ENCODE measurements at regions not wholly inside any gene's neighbourhood (a gene's known extent, or its start where the extent isn't known, plus 50 kb on each side); places are given as distances from the start of the nearest gene placed in this dataset.
"Not testable (repeated sequence)": the region's sequence is repeated elsewhere in the genome, so short reads cannot be mapped to it uniquely, and the experiment has no call there.

DNA sequence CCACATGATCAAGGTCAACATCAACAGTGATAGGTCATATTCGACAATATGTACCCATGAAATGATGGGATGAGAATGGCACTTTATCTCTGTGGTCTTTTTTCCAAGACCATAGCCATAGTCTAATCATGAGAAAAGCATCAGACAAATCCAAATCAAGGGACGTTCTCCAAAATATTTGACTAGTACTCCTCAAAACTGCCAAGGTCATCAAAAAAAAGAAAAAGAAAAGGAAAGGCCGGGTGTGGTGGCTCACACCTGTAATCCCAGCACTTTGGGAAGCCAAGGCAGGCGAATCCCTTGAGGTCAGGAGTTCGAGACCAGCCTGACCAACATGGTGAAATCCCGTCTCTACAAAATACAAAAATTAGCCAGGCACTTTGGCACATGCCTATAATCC lies 318.3 kb downstream of the TAFA4 start:
- Histone ChIP-seq H3K4me3 (no peak overlapping the region), H3K9ac (ENCODE audit: insufficient read length) (no peak overlapping the region), H3K9me3 (ENCODE audit: low read depth, low read length) (no peaks in the 10 kb centered on the region), H3K27ac (no peak overlapping the region), H3K36me3 (ENCODE audit: insufficient read depth, low read length) (no peaks in the 10 kb centered on the region)
- TF ChIP-seq POLR2AphosphoS5 (IDR thresholded peaks at IDR 0.05; ENCODE audit: borderline replicate concordance, low read depth, low read length) (no peak), EZH2 (IDR thresholded peaks at IDR 0.05) (no peak), FOXP2 (optimal IDR thresholded peaks at IDR 0.05; ENCODE audit: control extremely low read depth, extremely low read length, insufficient read depth) (no peak)
- no peak for DNase-seq (ENCODE audit: low read depth, low spot score)

GRCh38 chr3:68571321-68571720 lies 361.0 kb downstream of the TAFA4 start:
- H3K4me3 ChIP-seq, result no peak overlapping the region
- no peak for DNase-seq (ENCODE audit: low read depth, low spot score)
- TF ChIP-seq FOXP2 (optimal IDR thresholded peaks at IDR 0.05; ENCODE audit: control extremely low read depth, extremely low read length, insufficient read depth) (no peak), POLR2AphosphoS5 (IDR thresholded peaks at IDR 0.05; ENCODE audit: borderline replicate concordance, low read depth, low read length) (no peak), EZH2 (IDR thresholded peaks at IDR 0.05) (no peak)

DNA sequence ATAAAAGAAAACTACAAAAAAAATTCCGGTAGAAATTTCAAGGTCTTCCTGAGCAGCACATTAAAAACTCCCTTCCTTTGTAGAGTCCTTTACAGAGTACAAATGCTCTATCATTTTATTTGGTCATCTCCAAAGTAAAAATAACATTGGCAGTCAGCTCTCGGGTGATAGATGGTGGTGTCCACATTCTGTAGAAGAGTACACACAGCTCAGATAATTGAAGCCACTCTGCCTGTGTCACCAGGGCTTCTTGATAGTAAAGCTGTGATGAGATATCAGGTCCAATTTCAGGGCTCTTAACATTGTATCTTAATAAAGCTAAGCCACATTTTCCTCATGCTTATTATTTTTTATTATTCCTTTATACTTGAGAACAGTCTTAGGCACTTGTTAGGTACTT lies 371.6 kb downstream of the TAFA4 start:
- no peaks in the 10 kb centered on the region for H3K36me3 ChIP-seq (ENCODE audit: insufficient read depth, low read length)
- no peak overlapping the region for H3K4me3 ChIP-seq
- no peak overlapping the region for H3K27ac ChIP-seq
- H3K9me3 ChIP-seq (ENCODE audit: low read depth, low read length), result no peaks in the 10 kb centered on the region
- TF ChIP-seq POLR2AphosphoS5 (IDR thresholded peaks at IDR 0.05; ENCODE audit: borderline replicate concordance, low read depth, low read length) (no peak), EZH2 (IDR thresholded peaks at IDR 0.05) (no peak), FOXP2 (optimal IDR thresholded peaks at IDR 0.05; ENCODE audit: control extremely low read depth, extremely low read length, insufficient read depth) (no peak)
- DNase-seq (ENCODE audit: low read depth, low spot score), result no peak
- no peak overlapping the region for H3K9ac ChIP-seq (ENCODE audit: insufficient read length)

More at GRCh38 chr3:68571321-68571720, 361.0 kb downstream of the TAFA4 start:
- Histone ChIP-seq H3K9me3 (ENCODE audit: low read depth, low read length) (no peaks in the 10 kb centered on the region), H3K9ac (ENCODE audit: insufficient read length) (no peak overlapping the region), H3K36me3 (ENCODE audit: insufficient read depth, low read length) (no peaks in the 10 kb centered on the region), H3K27ac (no peak overlapping the region)

DNA sequence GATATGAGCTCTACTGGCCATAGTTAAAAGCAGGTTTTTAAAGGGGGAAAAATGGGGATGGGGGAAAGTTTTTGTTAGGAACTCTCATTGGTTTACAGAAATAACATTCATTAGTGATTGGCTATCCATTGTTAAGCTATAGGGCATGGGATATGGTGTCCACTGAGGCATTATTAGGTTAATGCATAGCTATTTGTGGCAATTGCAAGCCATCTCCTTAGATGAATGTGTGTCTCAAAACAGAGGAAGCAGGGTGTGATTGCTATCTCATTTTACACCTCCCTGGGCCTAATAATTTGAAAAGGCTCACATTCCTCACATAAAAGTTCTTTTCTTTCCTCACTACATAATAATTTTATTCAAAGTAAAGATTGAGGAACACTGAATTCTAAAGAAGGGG lies 396.6 kb downstream of the TAFA4 start:
- no peak for DNase-seq (ENCODE audit: low read depth, low spot score)
- H3K27ac ChIP-seq, result no peak overlapping the region

DNA sequence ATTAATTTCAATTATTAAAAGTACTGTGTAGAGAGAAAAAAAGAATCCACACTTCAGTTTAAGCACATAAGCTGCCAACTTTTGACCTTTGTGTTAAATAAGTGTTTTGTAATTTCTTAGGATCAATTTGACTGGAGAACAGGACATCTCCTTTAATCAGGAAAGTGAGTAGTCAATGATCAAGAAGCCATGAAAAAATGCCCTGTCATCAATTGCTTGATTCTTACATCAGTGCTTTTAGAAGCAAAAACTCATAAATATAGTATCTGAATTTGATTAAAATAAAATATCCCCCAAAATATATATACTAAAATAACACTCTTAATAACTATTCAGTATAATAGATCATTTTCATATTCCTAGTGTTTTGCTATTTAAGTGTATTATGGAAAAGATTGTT lies 409.0 kb downstream of the TAFA4 start:
- no peak overlapping the region for H3K4me3 ChIP-seq
- H3K27ac ChIP-seq, result no peak overlapping the region
- H3K9ac ChIP-seq (ENCODE audit: insufficient read length), result no peak overlapping the region
- no peak for DNase-seq (ENCODE audit: low read depth, low spot score)
- TF ChIP-seq FOXP2 (optimal IDR thresholded peaks at IDR 0.05; ENCODE audit: control extremely low read depth, extremely low read length, insufficient read depth), result no peak
- no peak for TF ChIP-seq POLR2AphosphoS5 (IDR thresholded peaks at IDR 0.05; ENCODE audit: borderline replicate concordance, low read depth, low read length)
- TF ChIP-seq EZH2 (IDR thresholded peaks at IDR 0.05), result no peak
- no peaks in the 10 kb centered on the region for H3K36me3 ChIP-seq (ENCODE audit: insufficient read depth, low read length)
- H3K9me3 ChIP-seq (ENCODE audit: low read depth, low read length), result no peaks in the 10 kb centered on the region

More for the DNA sequence above, 396.6 kb downstream of the TAFA4 start:
- TF ChIP-seq EZH2 (IDR thresholded peaks at IDR 0.05) (no peak), FOXP2 (optimal IDR thresholded peaks at IDR 0.05; ENCODE audit: control extremely low read depth, extremely low read length, insufficient read depth) (no peak), POLR2AphosphoS5 (IDR thresholded peaks at IDR 0.05; ENCODE audit: borderline replicate concordance, low read depth, low read length) (no peak)
- Histone ChIP-seq H3K9me3 (ENCODE audit: low read depth, low read length) (no peaks in the 10 kb centered on the region), H3K36me3 (ENCODE audit: insufficient read depth, low read length) (no peaks in the 10 kb centered on the region), H3K4me3 (no peak overlapping the region), H3K9ac (ENCODE audit: insufficient read length) (no peak overlapping the region)

DNA sequence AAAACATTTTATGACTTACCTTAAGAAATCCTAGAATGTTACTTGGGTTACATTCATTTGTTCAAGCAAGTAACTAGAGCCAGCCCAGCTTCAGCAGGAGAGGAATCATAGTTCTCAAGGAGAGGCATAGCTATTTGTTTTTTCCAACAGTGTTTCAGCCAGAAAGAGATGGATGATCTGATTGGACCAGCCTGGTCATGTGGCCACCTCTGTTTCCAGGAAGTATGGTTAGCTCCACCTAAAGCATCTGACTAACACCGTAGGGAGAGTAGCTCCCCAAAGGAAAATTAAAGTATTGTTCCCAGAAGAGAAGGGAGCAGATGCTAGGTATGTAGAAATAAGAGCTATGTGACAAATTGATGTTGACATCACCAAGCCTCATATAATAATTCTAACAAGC lies 417.1 kb downstream of the TAFA4 start:
- TF ChIP-seq FOXP2 (optimal IDR thresholded peaks at IDR 0.05; ENCODE audit: control extremely low read depth, extremely low read length, insufficient read depth), result no peak
- DNase-seq (ENCODE audit: low read depth, low spot score), result no peak
- Histone ChIP-seq H3K4me3 (no peak overlapping the region), H3K9ac (ENCODE audit: insufficient read length) (no peak overlapping the region), H3K9me3 (ENCODE audit: low read depth, low read length) (no peaks in the 10 kb centered on the region), H3K27ac (no peak overlapping the region), H3K36me3 (ENCODE audit: insufficient read depth, low read length) (no peaks in the 10 kb centered on the region)

DNA sequence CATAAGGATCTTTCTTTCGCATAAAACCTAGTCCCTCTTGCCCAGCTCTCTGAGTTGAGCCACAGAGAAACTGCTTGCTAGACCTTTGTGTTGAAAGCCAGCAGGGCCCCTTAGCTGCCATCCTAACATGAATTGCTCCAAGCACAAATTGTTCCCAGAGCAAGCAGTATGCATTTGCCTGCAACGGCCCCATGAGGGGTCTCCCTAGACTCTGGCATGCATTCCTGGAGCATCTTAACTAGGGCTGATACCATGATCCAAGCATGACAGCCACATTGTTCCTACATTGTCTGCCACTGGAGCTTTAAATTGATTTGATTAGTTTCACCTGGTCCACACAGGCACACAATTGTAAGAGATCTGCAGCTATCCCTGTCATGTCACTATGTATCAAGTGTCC lies 428.1 kb downstream of the TAFA4 start:
- no peak overlapping the region for H3K27ac ChIP-seq
- TF ChIP-seq EZH2 (IDR thresholded peaks at IDR 0.05) (no peak), POLR2AphosphoS5 (IDR thresholded peaks at IDR 0.05; ENCODE audit: borderline replicate concordance, low read depth, low read length) (no peak), FOXP2 (optimal IDR thresholded peaks at IDR 0.05; ENCODE audit: control extremely low read depth, extremely low read length, insufficient read depth) (no peak)
- H3K36me3 ChIP-seq (ENCODE audit: insufficient read depth, low read length), result no peaks in the 10 kb centered on the region
- DNase-seq (ENCODE audit: low read depth, low spot score), result no peak
- H3K9ac ChIP-seq (ENCODE audit: insufficient read length), result no peak overlapping the region
- no peak overlapping the region for H3K4me3 ChIP-seq
- no peaks in the 10 kb centered on the region for H3K9me3 ChIP-seq (ENCODE audit: low read depth, low read length)

DNA sequence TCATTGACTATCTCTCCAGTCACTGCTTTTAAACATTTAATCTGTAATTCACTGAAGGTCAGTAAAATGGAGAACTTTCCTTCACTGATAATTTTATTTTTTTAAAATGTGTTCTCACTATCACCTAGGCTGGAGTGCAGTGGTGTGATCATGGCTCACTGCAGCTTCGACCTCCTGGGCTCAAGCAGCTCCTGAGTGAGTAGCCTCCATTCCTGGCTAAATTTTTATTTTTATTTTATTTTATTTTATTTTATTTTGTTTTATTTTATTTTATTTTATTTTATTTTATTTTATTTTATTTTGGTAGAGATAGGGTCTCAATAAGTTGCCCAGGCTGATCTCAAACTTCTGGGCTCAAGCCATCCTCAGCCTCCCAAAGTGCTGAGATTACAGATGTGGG lies 446.5 kb downstream of the TAFA4 start:
- not testable (repeated sequence) for H3K9me3 ChIP-seq (ENCODE audit: low read depth, low read length); H3K36me3 ChIP-seq (ENCODE audit: insufficient read depth, low read length); H3K27ac ChIP-seq; DNase-seq (ENCODE audit: low read depth, low spot score); H3K9ac ChIP-seq (ENCODE audit: insufficient read length); H3K4me3 ChIP-seq

GRCh38 chr3:68485051-68485450 lies 447.3 kb downstream of the TAFA4 start:
- TF ChIP-seq EZH2 (IDR thresholded peaks at IDR 0.05) (no peak), FOXP2 (optimal IDR thresholded peaks at IDR 0.05; ENCODE audit: control extremely low read depth, extremely low read length, insufficient read depth) (no peak), POLR2AphosphoS5 (IDR thresholded peaks at IDR 0.05; ENCODE audit: borderline replicate concordance, low read depth, low read length) (no peak)
- Histone ChIP-seq H3K36me3 (ENCODE audit: insufficient read depth, low read length) (no peaks in the 10 kb centered on the region), H3K9me3 (ENCODE audit: low read depth, low read length) (no peaks in the 10 kb centered on the region), H3K4me3 (no peak overlapping the region), H3K9ac (ENCODE audit: insufficient read length) (no peak overlapping the region), H3K27ac (no peak overlapping the region)
- DNase-seq (ENCODE audit: low read depth, low spot score), result no peak
